ENCODE measurements at regions not wholly inside any gene's neighbourhood (a gene's known extent, or its start where the extent isn't known, plus 50 kb on each side); places are given as distances from the start of the nearest gene placed in this dataset.

DNA sequence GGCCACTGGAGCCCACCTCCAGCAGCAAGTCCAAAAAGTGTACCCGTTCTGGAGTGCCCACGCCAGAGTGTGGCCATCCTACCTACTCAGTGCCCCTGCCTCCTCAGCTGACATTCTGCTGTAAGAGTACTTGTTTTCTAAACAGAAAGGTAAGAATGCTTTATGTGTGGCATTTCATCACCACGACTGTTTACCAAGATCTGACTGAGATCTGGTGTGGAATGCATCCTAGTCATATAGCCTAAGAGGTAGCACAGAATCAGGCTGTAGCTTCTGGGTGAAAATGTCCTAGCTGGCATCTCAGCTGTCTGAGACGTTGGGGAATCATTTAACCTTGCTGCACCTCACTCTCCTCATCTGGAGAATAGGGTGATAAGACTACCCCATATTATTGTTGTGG, 638.7 kb upstream of the TENM3 start:
- FAIRE-seq = no peak

DNA sequence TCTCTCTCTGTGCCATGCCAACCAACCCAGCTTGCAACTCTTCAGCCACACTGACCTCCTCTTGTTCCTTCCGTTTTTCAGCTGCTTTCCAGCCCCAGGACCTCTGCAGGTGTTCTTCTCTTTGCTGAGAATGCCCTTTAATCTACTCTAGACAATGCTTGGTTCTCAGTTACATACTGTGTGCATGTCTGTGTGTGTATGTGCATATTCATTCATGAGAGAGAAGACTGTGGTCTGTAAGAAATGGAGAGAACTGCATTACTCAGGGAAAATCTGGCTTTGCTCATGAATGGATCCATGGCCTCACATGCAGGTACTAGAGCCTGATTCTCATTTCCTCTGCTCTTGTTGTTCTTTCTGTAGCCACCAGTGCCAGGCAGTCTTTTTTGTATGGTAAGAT, 636.9 kb upstream of the TENM3 start:
- DNase-seq (ENCODE audit: low spot score in 2 of 2) (no peak), FAIRE-seq (no peak)

More for the DNA sequence above, 638.7 kb upstream of the TENM3 start:
- no peak for DNase-seq (ENCODE audit: low spot score in 2 of 2)

DNA sequence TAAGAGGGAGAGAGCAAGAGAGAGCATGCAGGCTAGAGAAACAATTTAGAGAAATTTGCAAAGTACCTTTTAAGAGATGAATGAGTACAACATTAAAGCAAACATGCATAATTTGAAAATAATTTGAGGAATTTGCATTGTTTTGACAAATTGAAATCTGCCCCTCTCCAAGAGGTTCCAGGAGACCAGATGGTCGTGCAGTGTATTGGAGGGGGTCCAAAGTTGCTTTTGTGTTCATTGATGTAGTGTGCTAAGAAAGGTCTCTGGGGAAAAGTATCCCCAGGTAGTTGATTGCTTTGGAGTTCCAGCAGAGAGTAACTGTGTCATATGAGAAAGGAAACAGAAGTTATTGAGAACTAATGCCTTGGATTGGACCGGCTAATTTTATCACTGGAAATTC, 635.0 kb upstream of the TENM3 start:
- no peak for FAIRE-seq
- DNase-seq (ENCODE audit: low spot score in 2 of 2) = no peak

DNA sequence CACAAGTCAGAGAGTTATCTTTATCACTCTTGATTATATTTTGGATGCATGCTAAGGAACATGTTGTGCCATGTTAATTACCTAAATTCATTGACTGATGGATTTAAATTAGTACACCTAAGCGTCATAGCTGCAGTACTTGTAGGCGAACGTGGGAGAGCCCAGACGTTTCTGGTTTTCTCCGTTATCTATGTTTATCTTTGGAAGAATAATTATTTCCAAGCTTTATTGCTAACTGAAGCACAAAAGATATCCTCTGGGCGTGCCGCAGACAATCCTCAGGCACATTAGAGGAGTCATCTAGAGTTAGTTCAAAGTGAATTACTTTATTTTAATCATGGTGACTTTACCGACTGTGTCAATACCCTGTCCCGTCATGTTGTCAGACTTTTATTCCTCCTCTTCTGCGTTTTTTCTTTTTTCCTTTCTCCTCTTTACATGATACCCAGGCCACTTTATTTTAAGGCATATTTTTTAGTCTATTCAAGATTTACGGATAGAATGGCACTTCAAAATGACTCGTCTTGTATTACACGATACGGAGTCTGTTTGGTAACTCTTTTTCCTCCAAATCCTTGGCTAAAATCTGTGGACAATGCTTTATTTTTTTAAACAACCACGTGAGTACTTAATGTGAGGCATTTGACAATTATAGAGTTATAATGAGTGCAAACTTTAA, 632.0 kb upstream of the TENM3 start:
- DNase-seq (ENCODE audit: low spot score in 2 of 2) = no peak
- FAIRE-seq = no peak

DNA sequence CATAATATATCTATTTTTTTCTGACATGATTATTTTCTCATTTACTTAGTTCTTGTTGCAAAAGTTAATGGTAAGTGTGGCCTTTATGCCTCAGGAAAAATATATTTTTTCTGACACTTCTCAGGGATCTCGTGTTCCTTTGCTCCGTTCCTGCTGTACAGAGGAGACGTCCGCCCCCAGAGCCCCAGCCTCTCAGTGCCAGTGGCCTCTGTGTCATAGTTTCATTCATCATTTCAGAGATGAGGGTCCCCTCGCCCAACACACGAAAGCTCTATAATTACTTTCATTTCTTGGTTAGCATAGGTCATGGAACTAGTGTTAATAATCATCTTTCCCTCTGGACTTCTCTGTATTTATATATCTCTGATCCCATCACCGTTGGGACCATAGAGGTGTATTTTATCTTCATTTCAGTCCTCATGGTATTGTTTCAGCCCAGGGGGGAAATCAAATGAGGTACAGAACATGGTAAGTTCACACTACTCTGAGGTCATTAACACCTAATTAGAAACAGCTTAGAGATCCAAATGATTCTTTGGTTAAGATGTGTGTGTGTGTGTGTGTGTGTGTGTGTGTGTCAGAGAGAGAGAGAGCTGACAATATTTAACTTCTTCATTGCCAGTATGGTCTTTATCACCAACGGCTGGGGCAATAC, 631.1 kb upstream of the TENM3 start:
- no peak for FAIRE-seq

DNA sequence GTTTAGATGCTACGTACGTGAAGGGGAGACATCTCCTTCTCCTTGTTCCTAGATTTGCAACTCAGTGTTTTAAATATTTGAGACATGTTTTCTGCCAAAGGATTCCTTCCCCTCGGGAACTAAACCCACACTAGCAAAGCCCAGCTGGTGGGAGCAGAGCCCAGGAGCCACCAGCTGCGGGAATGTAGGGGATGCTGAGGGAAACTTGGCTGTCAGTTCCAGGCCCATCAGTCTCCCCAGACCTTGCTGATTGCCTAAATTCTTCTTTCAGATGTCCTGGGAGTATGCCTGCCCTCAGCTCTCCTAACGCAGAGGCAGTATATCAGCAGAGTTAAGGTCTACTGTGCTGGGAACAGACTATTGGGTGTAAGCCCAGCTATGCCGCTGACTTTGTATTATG, 630.0 kb upstream of the TENM3 start:
- DNase-seq (ENCODE audit: low spot score in 2 of 2) = no peak
- FAIRE-seq = no peak

More for the DNA sequence above, 631.1 kb upstream of the TENM3 start:
- no peak for DNase-seq (ENCODE audit: low spot score in 2 of 2)

DNA sequence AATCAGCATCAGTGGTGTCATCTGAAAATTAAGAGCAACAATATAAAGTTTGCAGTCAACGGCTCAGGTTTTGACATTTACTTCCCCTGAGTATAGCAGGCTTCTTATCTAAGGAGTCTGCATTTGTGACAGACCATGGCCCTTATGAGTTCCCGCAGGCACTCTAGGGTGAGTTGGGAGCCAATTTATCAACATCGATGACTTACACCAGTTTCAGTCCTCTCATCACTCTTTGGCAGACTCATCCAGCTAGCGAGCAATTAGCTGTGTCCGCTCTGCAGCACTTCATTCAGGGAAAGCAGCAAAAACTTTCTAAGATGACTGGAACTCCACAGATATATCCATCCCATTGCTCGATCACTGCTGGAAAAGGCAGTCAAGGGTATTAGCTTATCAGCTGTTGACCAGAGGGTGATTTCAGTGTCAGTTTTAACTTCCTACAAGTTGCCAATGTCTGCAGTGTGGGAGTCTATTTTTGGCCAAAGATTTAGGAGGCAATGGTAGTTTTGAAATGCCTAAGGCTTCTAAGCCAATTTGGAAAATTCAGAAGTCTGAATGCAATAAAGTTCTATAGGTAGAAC, 625.1 kb upstream of the TENM3 start:
- no peak for FAIRE-seq

DNA sequence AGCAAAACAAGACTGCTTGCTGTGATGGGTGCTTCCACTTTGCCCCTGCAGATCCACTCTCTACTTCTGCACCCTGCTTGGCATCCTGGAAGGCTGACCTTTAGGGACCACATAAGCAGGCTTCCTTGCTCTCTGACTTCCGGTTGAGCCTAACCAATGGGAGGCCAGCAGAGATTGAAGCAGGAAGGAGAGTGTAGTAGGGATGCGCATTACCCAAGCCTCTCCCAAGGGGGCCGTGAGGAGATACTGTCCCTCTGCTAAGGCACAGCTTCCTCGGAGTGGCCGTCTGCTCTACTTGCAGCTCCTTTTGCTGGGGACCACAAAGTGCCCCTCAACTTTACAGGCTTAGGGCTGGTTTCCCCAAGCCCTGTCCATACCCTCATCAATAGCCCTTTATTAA, 624.3 kb upstream of the TENM3 start:
- FAIRE-seq = no peak
- DNase-seq (ENCODE audit: low spot score in 2 of 2) = no peak

More for the DNA sequence above, 625.1 kb upstream of the TENM3 start:
- DNase-seq (ENCODE audit: low spot score in 2 of 2) = no peak

DNA sequence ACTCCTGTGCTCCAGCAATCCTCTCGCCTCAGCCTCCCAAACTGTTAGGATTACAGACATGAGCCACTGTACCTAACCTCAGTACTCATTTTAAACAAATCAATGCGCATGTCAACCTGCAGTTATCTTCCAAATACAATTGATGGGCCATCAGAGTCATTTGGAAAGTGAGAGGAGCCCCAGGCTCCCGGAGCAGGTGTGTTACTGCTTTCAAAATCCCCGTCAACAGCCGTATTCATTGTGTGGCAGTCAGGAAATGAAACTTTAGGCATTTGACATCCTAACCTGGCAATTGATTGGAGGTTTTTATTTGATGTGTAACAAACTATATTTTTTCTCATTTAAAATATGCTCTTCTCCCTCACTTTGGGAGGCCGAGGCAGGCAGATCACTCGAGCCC, 623.6 kb upstream of the TENM3 start:
- FAIRE-seq = no peak

DNA sequence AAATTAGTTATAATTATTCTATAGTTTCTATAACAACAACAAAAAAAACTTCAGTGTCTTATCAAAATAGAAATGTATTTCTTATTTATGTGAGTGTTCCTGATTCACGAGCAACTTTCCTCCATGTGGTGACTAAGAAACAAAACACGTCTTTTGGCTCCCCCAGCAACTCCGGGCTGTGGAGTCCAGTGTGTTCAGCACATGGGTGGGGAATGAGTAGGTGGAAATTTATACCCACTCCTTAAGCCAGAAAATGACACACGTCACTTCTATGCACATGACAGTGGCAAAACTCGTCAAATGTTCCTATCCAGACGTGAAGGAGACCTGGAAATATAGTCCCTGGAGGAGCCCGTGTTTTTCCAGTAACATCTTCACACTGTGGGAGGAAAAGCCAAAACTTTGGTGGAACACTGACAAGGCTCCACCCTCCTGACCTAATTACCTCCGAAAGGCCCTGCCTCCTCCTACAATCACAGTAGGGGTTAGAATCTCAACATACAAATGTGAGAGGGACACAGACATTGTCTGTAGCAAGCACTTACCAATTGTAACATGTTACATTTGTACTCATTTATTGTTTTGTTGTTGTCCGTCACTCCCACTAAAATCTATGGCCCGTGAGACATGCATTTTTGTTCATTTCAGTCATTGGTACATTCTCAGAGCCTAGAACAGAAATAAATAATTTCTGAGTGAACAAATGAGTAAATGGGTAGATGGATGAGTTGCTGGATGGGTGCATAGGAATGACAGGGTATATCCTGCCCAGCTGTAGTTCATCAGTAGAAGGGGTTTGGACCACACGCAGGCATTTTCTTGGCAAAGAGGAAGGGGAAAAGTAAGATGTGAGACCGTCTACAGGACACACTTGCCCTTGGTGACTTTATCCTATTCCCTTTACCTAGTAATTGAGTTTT, 605.8 kb upstream of the TENM3 start:
- DNase-seq (ENCODE audit: low spot score in 2 of 2) (no peak), FAIRE-seq (no peak)

More for the DNA sequence above, 623.6 kb upstream of the TENM3 start:
- DNase-seq (ENCODE audit: low spot score in 2 of 2) = no peak

DNA sequence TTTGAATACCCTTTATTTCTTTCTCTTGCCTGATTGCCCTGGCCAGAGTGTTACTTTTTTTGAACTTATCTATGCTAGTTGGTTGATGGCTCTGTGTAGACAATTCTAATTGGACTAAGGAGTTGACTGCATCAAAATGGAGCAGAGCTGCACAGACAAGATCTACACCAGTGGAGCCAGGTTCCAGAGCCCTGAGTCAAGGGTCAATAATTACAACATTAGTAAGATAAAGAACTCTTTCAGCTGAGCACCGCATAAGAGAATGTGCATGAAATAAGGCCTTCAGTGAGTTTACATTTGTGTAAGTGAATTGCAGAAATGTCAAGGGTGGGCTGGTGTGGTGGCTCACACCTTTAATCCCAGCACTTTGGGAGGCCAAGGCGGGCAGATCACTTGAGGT, 599.7 kb upstream of the TENM3 start:
- no peak for DNase-seq (ENCODE audit: low spot score in 2 of 2)
- no peak for FAIRE-seq

DNA sequence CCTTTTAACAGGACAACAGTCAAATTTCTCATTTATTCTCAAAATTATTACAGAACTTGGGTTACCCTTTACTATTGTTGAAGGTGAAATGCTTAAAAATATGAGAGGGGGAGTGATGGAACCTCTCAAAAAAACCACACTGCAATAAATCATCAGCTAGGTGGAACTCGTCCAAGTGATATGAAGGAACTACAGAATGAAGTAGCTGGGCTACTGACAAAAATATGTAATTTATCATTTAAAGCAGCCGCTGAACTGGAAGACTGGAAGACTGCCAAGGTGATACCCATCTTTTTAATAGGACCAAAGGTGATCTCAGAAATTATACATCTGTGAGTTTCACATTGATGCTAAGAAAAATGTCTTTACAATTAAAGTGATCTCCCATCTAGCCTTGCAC, 597.7 kb upstream of the TENM3 start:
- DNase-seq (ENCODE audit: low spot score in 2 of 2) = no peak
- no peak for FAIRE-seq

DNA sequence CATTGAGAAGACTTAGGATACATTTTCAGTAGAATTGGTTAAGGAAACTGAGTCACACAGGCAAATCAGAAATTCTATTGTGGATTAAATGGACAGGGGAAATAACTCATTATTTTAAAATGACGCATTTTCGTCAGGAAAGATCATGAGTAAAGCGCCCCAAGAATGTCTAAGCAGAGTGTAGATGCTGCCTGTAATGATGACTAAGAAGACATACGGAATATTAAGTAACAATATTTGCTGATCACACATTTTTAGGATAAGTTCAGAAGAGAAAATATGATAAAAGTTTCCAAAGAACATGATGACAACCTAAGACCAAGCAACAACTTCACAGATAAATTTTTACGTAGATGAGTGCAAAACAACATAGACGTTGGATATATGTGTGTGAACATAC, 596.3 kb upstream of the TENM3 start:
- FAIRE-seq = no peak
- no peak for DNase-seq (ENCODE audit: low spot score in 2 of 2)

DNA sequence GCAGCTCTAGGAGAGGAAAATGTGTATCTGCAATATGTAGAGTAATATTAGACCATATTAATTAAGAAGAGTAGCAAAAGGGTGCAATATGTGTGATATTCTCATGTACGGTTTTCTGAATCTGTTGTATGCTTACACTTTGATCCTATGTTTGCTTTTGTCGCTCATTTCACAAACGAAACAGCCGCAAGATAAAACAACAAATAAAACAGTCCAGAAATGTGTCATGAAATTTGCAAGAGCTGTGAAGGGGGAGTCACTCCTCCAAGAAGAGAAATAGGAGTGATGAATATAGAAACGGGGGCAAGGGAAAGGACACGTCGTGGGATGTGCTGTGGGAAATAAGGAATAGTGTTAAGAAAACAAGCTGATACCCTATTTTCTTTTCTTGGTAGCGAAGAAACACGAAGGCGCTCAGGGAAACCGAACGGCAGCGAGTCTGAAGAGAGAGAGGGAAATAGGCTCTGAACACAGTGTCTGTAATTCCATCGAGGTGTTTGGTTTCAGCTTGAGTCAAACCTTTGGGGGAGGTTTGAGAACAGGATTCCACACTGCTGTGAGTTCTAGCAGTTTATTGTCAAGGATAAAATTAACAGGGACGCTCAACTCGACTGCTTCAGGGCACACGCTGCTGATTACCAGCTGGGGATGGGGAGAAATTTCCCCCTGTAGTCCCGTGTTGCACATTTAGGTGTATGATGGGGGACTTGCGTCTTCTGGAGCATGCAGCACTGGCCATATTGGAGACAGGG, 595.6 kb upstream of the TENM3 start:
- no peak for FAIRE-seq

DNA sequence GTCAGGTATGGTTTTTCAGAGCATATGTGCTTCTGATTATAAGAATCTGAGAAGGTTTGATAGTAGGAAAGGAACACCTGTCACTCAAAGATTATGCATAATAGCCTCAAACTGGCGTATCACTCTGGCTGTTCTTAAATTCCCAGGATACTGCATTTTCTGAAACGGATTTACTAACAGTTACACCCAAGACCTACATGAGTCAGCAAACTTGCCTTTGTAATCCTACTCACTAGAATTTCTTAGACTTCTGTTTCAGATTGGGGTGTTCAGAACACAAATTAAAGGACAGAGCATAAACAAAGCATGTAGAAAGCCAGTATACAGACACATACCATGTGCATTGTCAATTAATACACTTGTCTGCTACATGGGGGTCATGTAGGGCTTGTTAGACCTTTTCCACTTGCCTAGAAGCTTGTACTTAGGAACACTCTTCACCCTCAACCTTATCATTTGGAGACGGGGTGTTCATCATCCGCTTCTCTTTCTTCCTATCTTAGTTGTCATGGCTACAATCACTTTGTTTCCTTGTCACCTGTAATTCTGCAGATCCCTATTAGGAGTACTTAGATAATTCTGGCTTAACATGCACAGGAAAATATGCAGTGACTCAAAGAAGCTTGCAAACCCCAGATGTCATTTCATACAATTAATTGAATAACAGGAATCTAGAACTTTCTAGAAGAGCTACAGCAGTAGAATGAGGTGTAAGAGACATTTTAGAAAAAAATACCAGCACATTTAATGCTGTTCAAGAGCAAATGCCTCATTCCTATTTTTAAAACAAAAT, 593.0 kb upstream of the TENM3 start:
- DNase-seq (ENCODE audit: low spot score in 2 of 2) (no peak), FAIRE-seq (no peak)

More for the DNA sequence above, 595.6 kb upstream of the TENM3 start:
- no peak for DNase-seq (ENCODE audit: low spot score in 2 of 2)

DNA sequence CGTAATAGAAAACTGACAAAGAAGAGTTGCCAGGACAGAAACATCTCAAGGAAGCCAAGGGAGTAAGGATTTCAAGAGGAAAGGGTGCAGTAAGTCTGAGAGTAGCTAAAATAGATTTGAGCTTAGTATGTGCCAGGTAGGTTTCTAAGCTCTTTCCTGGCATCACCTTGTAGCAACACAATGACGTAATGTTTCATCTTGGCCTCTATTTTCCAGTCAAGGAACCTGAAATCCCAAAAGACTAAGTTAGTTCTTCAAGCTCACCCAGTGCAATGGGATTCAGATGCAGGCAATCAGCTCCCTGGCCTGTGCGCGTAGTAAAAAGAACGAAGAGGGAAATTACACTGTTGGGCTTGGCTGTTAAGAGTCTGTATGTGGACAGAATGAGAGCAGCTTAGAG, 586.5 kb upstream of the TENM3 start:
- DNase-seq (ENCODE audit: low spot score in 2 of 2) = no peak
- no peak for FAIRE-seq

DNA sequence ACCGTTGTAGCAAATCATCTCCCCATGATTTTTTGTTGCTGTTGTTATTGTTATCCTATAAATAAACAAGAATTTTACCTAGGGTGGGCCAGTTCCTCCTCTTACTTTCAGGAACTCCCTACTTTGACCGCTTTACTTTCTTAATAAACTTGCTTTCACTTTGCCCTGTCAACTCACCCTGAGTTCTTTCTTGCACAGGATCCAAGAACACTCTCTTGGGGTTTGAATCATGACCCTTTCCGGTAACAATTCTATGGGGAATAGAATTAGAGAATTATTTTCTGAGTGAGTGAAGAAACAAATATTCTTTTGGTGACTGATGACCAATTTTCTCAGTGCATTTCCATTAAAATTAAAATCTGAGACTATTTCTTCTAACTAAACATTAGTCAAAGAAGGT, 584.0 kb upstream of the TENM3 start:
- DNase-seq (ENCODE audit: low spot score in 2 of 2) = no peak
- FAIRE-seq = no peak

DNA sequence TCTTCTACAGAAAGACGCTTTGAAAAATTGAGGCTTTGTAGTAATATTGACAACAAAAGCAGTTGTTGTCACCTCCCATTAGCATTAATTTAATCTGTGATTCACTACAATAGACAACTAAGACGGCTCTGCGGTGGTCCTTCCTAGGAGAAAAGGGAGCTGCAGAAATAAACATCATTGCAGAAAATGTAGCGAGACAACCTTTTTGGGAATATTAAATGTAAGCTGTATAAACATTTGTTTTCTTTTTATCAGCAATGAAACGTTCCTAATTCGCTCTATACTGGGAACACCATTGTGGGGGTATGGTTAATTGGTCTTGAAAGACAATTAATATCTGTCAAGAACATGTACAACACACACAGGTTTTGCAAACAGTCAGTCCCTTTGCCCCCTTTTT, 583.3 kb upstream of the TENM3 start:
- DNase-seq (ENCODE audit: low spot score in 2 of 2) (no peak), FAIRE-seq (no peak)

DNA sequence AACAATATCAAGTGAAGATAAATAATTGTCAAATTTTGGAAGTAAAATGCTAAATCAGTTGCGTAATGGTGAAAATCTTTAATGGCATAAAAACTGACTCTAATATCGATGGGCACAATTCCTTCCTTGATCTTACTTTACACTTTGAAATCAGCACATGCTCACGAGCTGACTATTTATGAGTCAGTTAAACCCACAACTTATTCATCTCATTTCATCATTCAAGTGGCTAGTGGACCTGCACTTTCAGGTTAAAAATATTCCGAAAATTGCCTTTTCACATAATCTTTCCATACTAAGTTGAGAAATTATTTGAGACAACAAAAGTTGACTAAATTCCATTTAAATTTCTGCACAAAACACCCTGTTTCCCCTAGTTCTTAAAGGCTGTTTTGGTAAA, 582.1 kb upstream of the TENM3 start:
- FAIRE-seq (no peak), DNase-seq (ENCODE audit: low spot score in 2 of 2) (no peak)

DNA sequence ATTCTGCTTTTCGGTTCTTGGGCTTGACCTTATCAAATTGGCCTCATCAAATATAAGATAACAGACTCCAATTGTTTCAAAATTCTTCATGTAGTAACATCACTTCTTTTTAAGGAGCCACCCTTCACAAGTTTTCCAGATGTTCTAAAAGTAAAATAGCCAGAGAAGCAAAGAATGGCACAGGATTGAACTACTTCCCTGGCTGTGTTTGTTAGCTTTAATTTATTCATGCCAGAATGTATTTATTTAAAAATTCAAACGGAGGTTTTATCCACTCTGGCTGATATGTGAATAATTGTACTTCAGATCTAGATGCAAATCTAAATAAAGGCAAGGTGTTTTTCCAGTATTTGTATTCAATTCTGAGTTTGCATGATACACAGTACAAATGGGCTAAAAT, 581.3 kb upstream of the TENM3 start:
- FAIRE-seq = no peak
- DNase-seq (ENCODE audit: low spot score in 2 of 2) = no peak
